OCI-LY7 (cell line): ENCODE measurements at regions not wholly inside any gene's neighbourhood (a gene's known extent, or its start where the extent isn't known, plus 50 kb on each side); places are given as distances from the start of the nearest gene placed in this dataset.

Experiments used
- EZH2phosphoT487 ChIP-seq: fragments of 200-600 bp; sonication (generic); IDR thresholded peaks from 2 replicates; pipeline ENCODE4 v1.6.1; 2018; ENCODE audit warnings: low read depth, borderline replicate concordance, mild to moderate bottlenecking, mixed run types, antibody characterized with exemption, low read length, moderate library complexity, mixed read lengths
- TF ChIP-seq, protein P1 (sequence below): fragments of 200-600 bp; sonication (generic); conservative IDR thresholded peaks from 2 replicates; pipeline ENCODE4 v1.5.1; 2014; ENCODE audit warnings: mild to moderate bottlenecking, antibody characterized with exemption, low read length, moderate library complexity, mixed read lengths

DNA sequence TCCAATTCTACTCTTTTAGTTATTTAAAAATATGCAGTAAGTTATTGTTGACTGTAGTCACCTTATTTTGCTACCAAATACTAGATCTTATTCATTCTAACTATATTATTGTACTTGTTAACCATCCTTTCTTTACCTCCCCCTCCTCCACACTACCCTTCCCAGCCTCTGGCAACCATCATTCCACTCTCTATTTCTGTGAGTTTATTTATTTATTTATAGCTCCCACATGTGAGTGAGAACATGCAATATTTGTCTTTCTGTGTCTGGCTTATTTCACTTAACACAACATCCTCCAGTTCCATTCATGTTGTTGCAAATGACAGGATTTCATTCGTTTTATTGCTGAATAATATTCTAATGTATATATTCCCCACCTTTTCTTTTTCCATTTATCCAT, 115.8 kb downstream of the TSEN15 start:
- TF ChIP-seq, protein P1, sequence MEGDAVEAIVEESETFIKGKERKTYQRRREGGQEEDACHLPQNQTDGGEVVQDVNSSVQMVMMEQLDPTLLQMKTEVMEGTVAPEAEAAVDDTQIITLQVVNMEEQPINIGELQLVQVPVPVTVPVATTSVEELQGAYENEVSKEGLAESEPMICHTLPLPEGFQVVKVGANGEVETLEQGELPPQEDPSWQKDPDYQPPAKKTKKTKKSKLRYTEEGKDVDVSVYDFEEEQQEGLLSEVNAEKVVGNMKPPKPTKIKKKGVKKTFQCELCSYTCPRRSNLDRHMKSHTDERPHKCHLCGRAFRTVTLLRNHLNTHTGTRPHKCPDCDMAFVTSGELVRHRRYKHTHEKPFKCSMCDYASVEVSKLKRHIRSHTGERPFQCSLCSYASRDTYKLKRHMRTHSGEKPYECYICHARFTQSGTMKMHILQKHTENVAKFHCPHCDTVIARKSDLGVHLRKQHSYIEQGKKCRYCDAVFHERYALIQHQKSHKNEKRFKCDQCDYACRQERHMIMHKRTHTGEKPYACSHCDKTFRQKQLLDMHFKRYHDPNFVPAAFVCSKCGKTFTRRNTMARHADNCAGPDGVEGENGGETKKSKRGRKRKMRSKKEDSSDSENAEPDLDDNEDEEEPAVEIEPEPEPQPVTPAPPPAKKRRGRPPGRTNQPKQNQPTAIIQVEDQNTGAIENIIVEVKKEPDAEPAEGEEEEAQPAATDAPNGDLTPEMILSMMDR: no peak
- TF ChIP-seq EZH2phosphoT487: no peak
